Stimulated activated CD4-positive, alpha-beta T cell treated with anti-CD3 and anti-CD28 coated beads, Interleukin-2, amount 100 ng/mL, for 24 hours (primary cell): ENCODE measurements at regions not wholly inside any gene's neighbourhood (a gene's known extent, or its start where the extent isn't known, plus 50 kb on each side); places are given as distances from the start of the nearest gene placed in this dataset.

Source experiments
- DNase-seq, 2 donors: peaks; one replicate each; pipeline ENCODE4 v3.0.0-alpha.2; 2020

- no peak for DNase-seq
Measured at GRCh38 chr4:89598602-89599001, 238.4 kb downstream of the SNCA start.

DNA sequence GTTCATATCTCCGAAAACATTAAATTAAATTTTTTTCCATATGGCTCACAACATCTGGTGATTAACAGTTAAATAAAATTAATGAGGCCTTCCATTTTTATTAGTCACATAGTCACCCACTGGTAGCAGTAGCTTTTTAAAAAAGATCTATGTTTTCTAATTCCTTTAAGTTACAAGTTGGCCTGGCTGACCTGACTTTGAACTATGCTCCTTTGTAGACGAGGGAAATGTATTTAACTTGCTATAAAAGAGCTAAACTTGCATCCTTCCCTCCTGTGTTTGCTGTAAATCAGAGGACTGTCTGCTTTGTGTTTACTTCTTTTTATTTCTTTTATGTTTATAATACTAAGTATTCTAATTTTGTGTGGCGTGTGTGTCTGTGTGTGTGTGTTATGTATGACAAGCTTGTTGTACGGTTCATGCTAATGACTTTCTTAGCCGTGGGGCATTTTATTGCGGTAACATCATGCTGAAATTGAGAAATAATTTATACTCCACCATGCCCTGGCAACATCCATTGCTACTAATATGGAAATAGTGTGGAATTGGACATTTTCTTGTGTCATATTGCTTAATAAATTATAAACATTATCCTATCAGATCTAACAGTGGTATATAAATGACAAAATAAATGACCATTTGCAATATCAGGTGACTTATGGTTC is 241.7 kb downstream of the SNCA start:
- DNase-seq = no peak

DNA sequence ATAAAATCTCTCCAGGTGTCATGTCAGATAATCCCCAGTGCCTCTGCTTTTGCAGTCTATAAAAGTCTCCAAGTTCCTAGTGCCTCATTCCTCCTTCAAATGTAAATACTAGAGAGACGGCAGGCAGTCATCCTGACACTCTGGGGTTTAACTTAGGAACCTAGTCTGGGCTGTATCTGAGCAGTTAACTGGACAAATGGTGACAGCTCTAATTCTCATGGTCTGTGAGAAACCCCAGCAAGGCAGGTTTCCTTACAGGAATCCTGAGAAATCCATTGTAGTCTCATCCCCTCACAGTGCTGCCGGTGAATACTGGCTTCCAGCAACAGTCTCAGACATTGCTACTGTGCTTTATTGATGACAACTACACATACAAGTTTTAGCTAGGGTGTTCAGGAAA is 246.8 kb downstream of the SNCA start:
- no peak for DNase-seq

DNA sequence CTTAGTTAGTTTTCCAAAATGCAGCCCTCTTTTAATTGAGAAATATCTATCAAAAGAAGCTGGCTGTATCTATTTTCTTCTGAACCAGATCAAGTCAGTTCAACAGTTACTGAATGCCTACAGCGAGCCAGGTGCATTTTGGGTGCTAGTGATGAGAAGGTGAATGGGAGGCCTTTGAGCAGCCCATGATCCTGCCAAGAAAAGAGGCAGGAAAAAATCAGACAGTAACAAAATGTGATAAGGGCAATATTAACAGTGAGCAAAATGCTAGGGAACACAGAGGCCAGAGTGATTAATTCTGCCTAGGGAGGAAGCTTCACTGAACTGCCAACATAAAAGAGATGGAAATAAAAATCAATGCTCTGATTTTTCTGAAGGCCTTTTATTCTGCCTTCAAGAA is 248.5 kb downstream of the SNCA start:
- DNase-seq = no peak

DNA sequence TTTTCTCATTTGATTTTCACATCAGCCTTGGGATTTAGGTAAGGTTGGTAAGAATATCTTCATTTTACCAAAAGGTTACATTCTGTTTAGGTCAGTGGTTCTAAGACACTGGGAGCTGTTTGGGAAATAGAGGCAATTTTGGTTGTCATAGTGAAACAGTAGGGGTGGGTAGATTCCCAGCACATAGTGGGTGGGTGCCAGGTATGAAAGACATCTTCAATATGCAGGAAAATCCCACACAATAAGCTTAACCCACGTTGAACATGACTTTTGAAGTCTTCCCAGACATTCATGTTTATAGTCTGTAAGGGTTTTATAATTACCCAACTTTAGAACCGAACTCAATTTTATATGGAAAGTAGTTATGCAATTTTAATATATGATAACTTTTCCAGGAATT is 249.6 kb downstream of the SNCA start:
- no peak for DNase-seq

- no peak for DNase-seq
Measured at GRCh38 chr4:89586864-89587263, 250.1 kb downstream of the SNCA start.

DNA sequence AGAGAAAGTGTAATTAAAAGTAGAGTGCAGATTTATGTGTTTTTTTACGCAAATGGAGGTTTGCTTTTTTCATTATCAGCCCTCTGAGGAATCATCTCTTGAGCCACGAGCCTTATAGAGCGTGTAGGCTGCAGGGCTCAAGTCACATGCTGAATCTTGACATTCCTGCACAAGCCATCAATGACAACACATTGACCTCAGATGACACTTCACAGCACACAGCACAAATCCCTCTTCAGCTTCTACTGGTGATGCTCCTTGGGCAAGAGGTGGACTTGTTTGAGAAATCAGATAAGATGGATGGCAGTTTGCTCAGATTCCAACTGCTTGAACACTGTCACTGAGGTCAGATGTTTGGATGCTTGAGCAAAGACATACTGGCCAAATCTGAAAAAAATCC is 250.6 kb downstream of the SNCA start:
- no peak for DNase-seq

DNA sequence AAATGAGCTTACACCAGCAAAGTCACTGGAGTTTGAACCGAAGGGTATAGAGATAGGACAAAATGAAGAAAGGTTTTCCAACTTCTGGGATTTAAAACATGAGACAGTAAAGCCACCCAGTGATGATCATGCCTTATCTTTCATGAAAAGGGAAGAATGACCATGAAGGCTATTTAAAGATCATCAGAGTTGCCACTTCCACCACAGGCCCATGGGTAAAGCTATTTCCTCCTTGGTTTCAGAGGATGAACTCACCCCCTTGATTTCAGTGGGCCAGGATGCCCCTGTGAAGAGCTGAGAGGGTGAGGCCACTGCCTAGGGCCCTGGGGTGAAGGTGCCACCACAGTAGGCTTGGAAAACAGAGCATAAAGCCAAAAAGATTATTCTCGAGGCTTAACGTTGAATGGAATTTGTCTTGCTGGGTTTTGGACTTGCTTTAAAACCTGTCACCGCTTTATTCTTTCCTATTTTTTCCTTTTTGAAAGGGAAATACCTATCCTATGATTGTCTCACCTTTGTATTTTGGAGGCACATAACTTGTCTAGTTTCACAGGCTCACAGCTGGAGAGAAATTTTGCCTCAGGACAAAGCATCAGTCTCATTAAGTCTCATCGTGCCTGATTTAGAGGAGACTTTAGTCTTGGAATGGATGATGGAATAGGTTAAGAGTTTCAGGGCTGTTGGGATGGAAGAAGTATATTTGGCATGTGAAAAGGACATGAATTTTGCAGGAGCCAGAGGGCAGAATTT is 254.0 kb downstream of the SNCA start:
- no peak for DNase-seq

DNA sequence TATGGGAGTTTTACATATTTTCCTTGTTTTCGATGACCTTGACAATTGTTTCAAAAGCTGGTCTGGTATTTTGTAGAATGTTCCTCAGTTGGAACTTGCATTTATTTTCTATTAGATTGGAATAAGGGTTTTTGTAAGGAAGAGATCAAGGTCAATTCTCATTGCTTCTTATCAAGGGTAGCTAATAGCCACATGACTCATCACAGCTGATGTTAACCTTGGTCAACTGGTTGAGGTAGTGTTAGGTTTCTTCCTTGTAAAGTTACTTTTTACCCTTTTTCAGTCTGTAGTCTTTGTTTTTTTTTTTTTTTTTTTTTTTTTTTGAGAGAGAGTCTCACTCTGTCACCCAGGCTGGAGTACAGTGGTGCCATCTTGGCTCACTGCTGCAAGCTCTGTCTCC is 257.2 kb downstream of the SNCA start:
- no peak for DNase-seq

DNA sequence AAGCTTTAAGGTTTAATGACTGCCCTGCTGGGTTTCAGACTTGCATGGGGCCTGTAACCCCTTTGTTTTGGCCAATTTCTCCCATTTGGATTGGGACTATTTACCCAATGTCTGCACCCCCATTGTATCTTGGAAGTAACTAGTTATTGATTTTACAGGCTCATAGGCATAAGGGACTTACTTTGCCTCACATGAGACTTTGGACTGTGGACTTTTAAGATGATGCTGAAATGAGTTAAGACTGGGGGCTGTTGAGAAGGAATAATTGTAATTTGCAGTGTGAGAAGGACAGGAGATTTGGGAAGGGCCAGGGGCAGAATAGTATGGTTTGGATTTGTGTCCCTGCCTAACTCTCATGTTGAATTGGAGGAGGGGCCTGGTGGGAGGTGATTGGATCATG is 260.7 kb downstream of the SNCA start:
- no peak for DNase-seq

- DNase-seq = no peak
Measured at GRCh38 chr4:89575840-89576239, 261.1 kb downstream of the SNCA start.

GRCh38 chr4:89574176-89574575 is 262.8 kb downstream of the SNCA start:
- DNase-seq = no peak

DNA sequence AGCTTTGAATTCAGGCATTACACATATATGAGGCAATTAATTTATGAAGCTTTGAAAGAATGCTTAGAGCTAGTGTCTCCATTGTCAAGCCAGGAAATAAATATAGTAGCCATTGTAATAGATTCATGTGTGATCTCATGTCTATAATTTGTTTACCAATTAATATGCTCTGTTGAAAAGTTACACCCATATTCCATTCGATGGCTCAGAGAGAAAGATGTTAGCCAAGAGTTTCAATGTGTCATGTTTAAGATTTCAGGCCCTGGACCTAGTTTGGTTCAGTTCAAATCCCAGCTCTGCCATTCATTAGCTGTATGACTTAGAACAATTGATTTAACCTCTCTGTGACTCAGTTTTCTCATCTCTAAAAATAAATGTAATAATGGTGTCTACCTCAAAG is 263.3 kb downstream of the SNCA start:
- DNase-seq = no peak

GRCh38 chr4:89572224-89572858 is 264.6 kb downstream of the SNCA start:
- DNase-seq = no peak

- DNase-seq = no peak
Measured at GRCh38 chr4:89570931-89571330, 263.3 kb upstream of the GPRIN3 start.

DNA sequence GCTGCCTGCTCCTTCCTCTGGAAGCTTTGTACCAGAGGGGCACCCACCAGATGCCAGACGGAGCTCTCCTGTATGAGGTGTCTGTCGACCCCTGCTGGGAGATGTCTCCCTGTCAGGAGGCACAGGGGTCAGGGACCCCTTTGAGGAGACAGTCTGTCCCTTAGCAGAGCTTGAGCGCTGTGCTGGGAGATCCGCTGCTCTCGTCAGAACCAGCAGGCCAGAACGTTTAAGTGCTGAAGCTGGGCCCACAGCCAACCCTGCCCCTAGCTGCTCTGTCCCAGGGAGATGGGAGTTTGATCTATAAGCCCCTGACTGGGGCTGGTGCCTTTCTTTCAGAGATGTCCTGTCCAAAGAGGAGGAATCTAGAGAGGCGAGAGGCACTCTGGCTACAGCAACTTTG is 260.3 kb upstream of the GPRIN3 start:
- DNase-seq = no peak

DNA sequence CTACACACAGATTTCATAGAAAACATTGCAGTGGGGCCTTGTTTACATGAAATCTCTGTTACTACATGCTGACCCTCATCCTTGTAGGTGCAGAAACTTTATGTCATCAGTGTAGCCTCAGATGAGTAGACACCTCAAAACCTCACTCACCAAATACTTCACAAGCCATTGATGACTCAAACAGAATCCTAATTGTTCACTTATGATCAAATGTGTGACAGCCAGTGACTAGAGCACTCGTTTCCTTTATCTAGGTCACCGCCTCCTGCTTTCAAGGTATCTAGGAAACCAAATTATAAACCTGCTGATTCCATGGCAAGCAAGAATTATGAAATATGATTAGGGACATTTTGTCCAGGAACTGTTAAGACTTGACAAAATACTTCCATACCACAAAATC is 255.8 kb upstream of the GPRIN3 start:
- no peak for DNase-seq

DNA sequence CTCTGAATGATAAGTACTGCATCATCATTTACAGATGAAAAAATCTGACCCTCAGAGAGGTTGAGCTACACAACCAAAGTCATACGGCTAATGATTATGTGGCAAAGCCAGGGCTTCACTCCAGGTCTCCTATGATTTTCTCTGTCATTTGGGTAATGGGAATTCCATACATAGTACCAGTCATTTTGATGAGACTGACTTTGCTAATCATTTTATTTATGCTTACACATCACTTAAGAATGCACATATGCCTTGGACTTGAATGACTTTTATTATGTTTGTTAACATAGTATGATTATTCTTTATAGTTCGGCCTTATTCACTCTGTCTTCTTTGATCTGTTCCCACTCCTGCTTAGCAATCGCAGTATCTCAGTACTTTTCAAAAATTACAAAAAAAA is 255.1 kb upstream of the GPRIN3 start:
- no peak for DNase-seq

DNA sequence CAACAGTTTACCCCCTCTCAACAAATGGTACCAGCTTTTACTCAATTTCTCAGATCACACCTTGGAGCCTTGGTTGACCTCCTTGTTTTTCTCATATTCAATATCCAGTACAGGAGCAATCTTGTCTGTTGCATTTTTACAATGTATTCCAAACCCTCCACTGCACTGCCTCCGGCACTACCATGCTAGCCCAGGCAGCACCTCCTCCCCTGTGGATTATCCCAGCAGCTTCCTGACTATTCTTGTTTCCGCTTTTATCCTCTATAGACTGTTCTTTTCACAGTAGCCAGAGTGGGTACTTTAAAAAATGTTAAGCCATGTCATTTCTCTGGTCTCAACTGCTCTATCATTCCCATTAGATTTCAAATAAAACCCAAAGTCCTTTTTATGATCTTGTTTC is 253.4 kb upstream of the GPRIN3 start:
- no peak for DNase-seq

DNA sequence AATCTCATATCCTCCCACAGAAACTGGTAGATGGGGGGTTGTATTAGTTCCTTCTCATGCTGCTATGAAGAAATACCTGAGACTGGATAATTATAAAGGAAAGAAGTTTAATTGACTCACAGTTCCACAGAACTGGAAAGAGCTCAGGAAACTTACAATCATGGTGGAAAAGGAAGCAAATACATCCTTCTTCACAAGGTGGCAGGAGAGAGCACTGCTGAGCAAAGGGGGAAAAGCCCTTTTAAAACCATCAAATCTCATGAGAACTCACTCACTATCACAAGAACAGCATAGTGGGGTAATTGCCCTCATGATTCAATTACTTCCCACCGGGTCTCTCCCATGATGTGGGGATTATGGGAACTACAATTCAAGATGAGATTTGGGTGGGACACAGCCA is 250.5 kb upstream of the GPRIN3 start:
- no peak for DNase-seq

DNA sequence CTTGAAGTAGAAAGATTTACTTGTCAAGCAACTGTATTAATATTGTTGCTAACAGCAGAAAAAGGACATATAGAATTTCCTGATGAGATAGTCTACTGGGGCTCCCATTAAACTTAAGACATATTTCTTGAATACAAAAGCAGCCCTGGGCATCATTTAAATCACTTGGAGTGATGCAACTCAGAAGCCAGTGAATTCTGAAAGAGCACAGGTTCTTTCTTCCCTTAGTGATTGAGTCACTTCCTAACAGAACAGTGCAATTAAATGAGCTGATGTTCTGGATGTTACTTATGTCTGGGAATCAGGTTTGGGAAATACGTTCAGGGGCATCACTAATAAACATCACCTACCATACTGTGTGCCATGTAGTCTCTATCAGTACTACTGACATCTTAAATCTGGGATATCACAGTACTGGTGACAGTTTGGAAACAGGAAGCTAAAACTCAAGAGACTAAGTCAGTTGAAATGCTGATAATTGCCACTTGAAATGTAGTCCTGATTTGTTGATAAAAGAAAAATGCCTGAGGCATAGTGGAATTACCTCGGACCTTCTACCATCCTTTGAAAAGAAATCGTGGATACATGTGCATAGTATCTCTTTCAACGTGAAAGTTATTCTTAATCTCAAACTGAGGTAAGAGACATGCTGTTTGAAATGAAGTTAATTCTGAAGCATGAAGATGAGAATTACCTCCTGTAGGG is 249.2 kb upstream of the GPRIN3 start:
- DNase-seq = no peak

DNA sequence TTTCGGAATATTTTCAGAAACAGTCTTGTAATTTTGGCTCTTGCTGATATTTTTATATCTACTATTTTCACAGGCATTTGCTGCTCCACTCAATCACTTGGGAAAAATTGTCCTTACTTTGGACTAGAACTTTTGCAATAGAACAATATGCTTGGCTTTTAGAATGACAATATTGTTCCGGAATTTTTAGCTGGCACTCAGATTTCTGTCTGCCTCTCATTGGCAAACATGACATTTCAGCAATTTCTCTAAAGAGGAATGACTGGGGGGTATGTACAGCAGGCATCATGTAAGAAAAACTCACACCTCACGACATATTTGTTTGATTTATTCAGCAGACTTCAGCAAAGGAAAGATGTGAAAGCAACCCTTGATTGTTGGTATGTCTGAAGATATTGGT is 243.6 kb upstream of the GPRIN3 start:
- no peak for DNase-seq

GRCh38 chr4:89549907-89550306 is 242.3 kb upstream of the GPRIN3 start:
- DNase-seq = no peak

DNA sequence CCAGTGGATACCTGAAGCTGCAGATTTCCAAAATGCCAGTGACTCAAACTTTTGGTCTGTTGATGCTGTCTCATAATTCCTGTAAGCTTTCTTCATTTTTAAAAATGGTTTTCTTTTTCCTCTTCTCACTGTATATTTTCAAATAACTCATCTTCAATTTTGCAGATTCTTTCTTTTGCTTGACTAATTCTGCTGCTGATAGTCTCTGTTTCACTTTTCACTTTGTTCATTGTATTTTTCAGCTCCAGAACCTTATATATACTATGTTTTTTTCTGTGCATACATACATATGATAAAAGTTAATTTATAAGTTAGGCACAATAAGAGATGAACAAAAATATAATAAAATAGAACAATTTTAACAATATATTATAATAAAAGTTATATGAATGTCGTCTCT is 237.7 kb upstream of the GPRIN3 start:
- DNase-seq = no peak
